ENCODE measurements at regions not wholly inside any gene's neighbourhood (a gene's known extent, or its start where the extent isn't known, plus 50 kb on each side); places are given as distances from the start of the nearest gene placed in this dataset.

DNA sequence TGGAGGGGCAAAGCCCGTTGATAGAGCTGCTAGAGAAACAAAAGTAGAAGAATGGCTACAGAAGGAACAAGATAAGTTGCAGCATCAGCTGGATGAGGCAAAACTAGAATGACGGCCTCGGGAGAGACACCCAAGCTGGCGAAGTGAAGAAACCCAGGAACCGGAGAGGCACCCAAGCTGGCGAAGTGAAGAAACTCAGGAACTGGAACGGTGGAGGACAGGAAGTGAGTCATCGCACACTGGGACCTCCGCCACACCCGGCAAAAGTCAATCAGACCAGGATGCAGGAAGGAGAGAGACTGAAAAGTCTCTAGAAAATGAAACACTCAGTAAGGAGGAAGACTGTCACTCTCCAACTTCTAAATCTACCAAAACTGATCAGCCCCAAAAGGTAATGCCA, 133.0 kb upstream of the NEBL start:
- H3K27ac ChIP-seq (ENCODE audit: low read depth, low read length), result no peak overlapping the region
- H2AFZ ChIP-seq (ENCODE audit: low read length), result no peak overlapping the region

More for the DNA sequence above, 133.0 kb upstream of the NEBL start:
- H3K56ac ChIP-seq (replicated peaks; ENCODE audit: insufficient read length, low read depth, low read length), result no peak overlapping the region
- 94% methylated on average over 10 of the region's 10 CpGs; no CpG with 5 or more reads in 1 of the 2 experiments for WGBS, 2 experiments (ENCODE audit: extremely low coverage in 1 of 2, insufficient coverage in 1 of 2, insufficient read length in 1 of 2, insufficient replicate concordance in 2 of 2, low coverage in 1 of 2, low lambda C conversion rate in 2 of 2, missing lambda C conversion rate in 1 of 2)
- 0 out of 8 replicates have a peak, but pooled peaks cover 0 to 3% (median 0%) of the 10 kb centered on the region in 4 experiments for H3K36me3 ChIP-seq (ENCODE audit: control insufficient read depth in 2 of 4, insufficient read depth in 4 of 4, low read length in 3 of 4)
- no peaks in the 10 kb centered on the region for H3K79me1 ChIP-seq (ENCODE audit: low read depth, low read length)
- H2BK5ac ChIP-seq (ENCODE audit: low read depth, low read length), result no peak overlapping the region
- no peak overlapping the region for H2AK5ac ChIP-seq (ENCODE audit: low read depth, low read length)
- no peaks in the 10 kb centered on the region for H4K20me1 ChIP-seq (replicated peaks in 1 of 2; ENCODE audit: control insufficient read depth in 1 of 2, insufficient read depth in 2 of 2, low read length in 2 of 2)
- no peak overlapping the region for H4K8ac ChIP-seq (ENCODE audit: extremely low read depth, insufficient read depth, low read length)
- H2BK20ac ChIP-seq (ENCODE audit: low read length), result no peak overlapping the region
- H3K4ac ChIP-seq (replicated peaks; ENCODE audit: insufficient read length, low read depth, low read length), result no peak overlapping the region
- no peaks in the 10 kb centered on the region for H3K79me2 ChIP-seq (ENCODE audit: control insufficient read depth in 1 of 2, insufficient read depth in 2 of 2, low read length in 2 of 2)
- H4K5ac ChIP-seq (ENCODE audit: insufficient read length, low read depth, low read length), result no peak overlapping the region
- no peak overlapping the region for H3K9ac ChIP-seq (replicated peaks in 1 of 4; ENCODE audit: extremely low read depth in 1 of 4, low read depth in 3 of 4, low read length in 3 of 4)
- POLR2A ChIA-PET (ENCODE audit: partially characterized antibody), result no interaction called here
- CTCF ChIA-PET (ENCODE audit: partially characterized antibody), result interaction anchor here (0.6 to 3.1 kb wide), 2 partner anchors 10 to 1020 kb away, joined by 3 to 15 read pairs; no protein-coding TSS in a partner anchor
- no peaks in the 10 kb centered on the region for H3K9me3 ChIP-seq (ENCODE audit: insufficient read depth in 2 of 2, low read depth in 1 of 2, low read length in 1 of 2)
- H3K14ac ChIP-seq (ENCODE audit: insufficient read length), result no peak overlapping the region
- H3K4me2 ChIP-seq (ENCODE audit: insufficient read depth in 1 of 2, low read depth in 2 of 2, low read length in 2 of 2), result no peak overlapping the region
- H3K4me3 ChIP-seq (ENCODE audit: extremely low read depth in 1 of 4, insufficient read depth in 2 of 4, low read depth in 3 of 4, low read length in 4 of 4), result no peak overlapping the region
- H2BK120ac ChIP-seq (replicated peaks; ENCODE audit: low read depth, low read length), result no peak overlapping the region
- no peaks in the 10 kb centered on the region for H3K4me1 ChIP-seq (replicated peaks in 1 of 4; ENCODE audit: control insufficient read depth in 3 of 4, insufficient read depth in 4 of 4, low read length in 3 of 4)
- H3K23me2 ChIP-seq (ENCODE audit: low read depth, low read length), result 0 out of 2 replicates have a peak, but pooled peaks cover 2% of the 10 kb centered on the region
- H2BK15ac ChIP-seq (ENCODE audit: low read length), result no peak overlapping the region
- H2BK12ac ChIP-seq (ENCODE audit: low read depth, low read length), result no peak overlapping the region
- H4K91ac ChIP-seq (replicated peaks; ENCODE audit: insufficient read length, low read length), result no peak overlapping the region
- H3K27me3 ChIP-seq (replicated peaks in 1 of 4; ENCODE audit: control insufficient read depth in 3 of 4, extremely low read depth in 1 of 4, insufficient read depth in 3 of 4, low read length in 3 of 4), result no peaks in the 10 kb centered on the region
- DNase-seq (ENCODE audit: low read depth in 1 of 2, low spot score in 2 of 2) (no peak), FAIRE-seq (no peak)
- TF ChIP-seq POLR2AphosphoS5 (IDR thresholded peaks at IDR 0.05; ENCODE audit: low read depth, low read length) (no peak), BRCA1 (IDR thresholded peaks at IDR 0.05; ENCODE audit: low read depth, low read length) (no peak)
- no peak overlapping the region for H3K23ac ChIP-seq (ENCODE audit: insufficient read length)
- H3K18ac ChIP-seq (ENCODE audit: extremely low read depth, low read length), result no peak overlapping the region
